Heart left ventricle (tissue), 16 donors: ENCODE measurements at regions not wholly inside any gene's neighbourhood (a gene's known extent, or its start where the extent isn't known, plus 50 kb on each side); places are given as distances from the start of the nearest gene placed in this dataset.

Source experiments
- ATAC-seq, 4 donors: fragments of 200-7000 bp; cut with Tn5 transposase; one replicate each; pipeline ENCODE4 v1.9.1; 2020 to 2022; ENCODE audit warnings: moderate library complexity in 4 of 4, mild to moderate bottlenecking in 3 of 4, moderate number of reproducible peaks in 1 of 4
- DNase-seq, 5 donors: peaks; one replicate each; pipeline ENCODE4 v3.0.0-alpha.2; 2020
- H3K27ac ChIP-seq, 12 donors: fragments of 200-600 bp; sonication (generic) in 4 of 12; one replicate each; pipeline versions ENCODE4 v1.5.0 to v1.8.0; 2016 to 2022; ENCODE audit warnings: mild to moderate bottlenecking in 2 of 12
- H3K27me3 ChIP-seq, 9 donors: fragments of 200-600 bp; sonication (generic) in 2 of 9; one replicate each; pipeline versions ENCODE4 v1.5.1 to v1.8.0; 2016 to 2022; ENCODE audit warnings: mild to moderate bottlenecking in 3 of 9
- H3K36me3 ChIP-seq, 9 donors: fragments of 200-600 bp; sonication (generic) in 2 of 9; one replicate each; pipeline versions ENCODE4 v1.5.0 to v1.8.0; 2018 to 2022; ENCODE audit warnings: mild to moderate bottlenecking in 2 of 9
- H3K4me1 ChIP-seq, 12 donors: fragments of 200-600 bp; sonication (generic) in 4 of 12; one replicate each; pipeline versions ENCODE4 v1.5.0 to v1.8.0; 2016 to 2022; ENCODE audit warnings: mild to moderate bottlenecking in 3 of 12
- H3K4me3 ChIP-seq, 12 donors: fragments of 200-600 bp; sonication (generic) in 4 of 12; one replicate each; pipeline versions ENCODE4 v1.5.0 to v1.8.0; 2017 to 2022; ENCODE audit warnings: mild to moderate bottlenecking in 9 of 12, moderate library complexity in 4 of 12
- H3K9me3 ChIP-seq, 12 donors: fragments of 200-600 bp; sonication (generic) in 4 of 12; one replicate each; pipeline versions ENCODE4 v1.5.0 to v1.8.0; 2016 to 2022; ENCODE audit warnings: mild to moderate bottlenecking in 1 of 12
- CTCF ChIP-seq, 12 donors: fragments of 200-600 bp; sonication (generic) in 4 of 12; IDR thresholded peaks; one replicate each; pipeline versions ENCODE4 v1.5.0 to v1.8.0; 2018 to 2022; ENCODE audit warnings: antibody characterized with exemption in 12 of 12, mild to moderate bottlenecking in 5 of 12
- POLR2A ChIP-seq, 2 donors: fragments of 450-650 bp; IDR thresholded peaks; one replicate each; pipeline ENCODE4 v1.6.1; 2017; ENCODE audit warnings: antibody characterized with exemption in 2 of 2, mild to moderate bottlenecking in 2 of 2, moderate library complexity in 2 of 2
- WGBS, 4 donors: extraction: QIAGEN DNeasy Blood & Tissue Kit in 2 of 4; methylation state at CpG; one replicate each; pipeline versions ENCODE4 v1.1.5 to v1.1.7; 2013 to 2018; 5-methylcytosine and 5-hydroxymethylcytosine counted together
- intact Hi-C, 10 donors: fragments of 100-400 bp; cut with DNase I; formaldehyde crosslinking; loops; one replicate each; pipeline versions ENCODE4 v1.11.1 to v1.14.2; 2022
- donor health status: ischemic (EF 13 %, LVEDD 7.1; RV severe dilation, severe dysfunction).
- donor health status: healthy with polysubstance abuse.
- donor health status: DM: no; HTN: yes; CAD: no.
- donor health status: DM: no; HTN: no; CAD: no.
- donor health status: ischemic (EF 25% LVEDD 6.9; RV normal size, moderate dysfunction).
- donor health status: ischemic (EF 25% LVEDD 5.7; RV mildly dilated, moderate dysfunction).
- donor health status: healthy.
- donor health status: DM: yes; HTN: yes; CAD: no.
- donor health status: ischemic (EF 35%, LVEDD 5.7; RV mildly dilated, moderate dysfunction).
- donor health status: nonischemic (EF 11% LVEDD 7.7; RV severe dilation, severe dysfunction).
- donor health status: DM: yes; HTN: yes; CAD: no.
- donor health status: PGD.
- donor health status: ischemic (EF 29% LVEDD 5.4; RV normal size, mild dysfunction).
- donor health status: nonischemic (EF 23%, LVEDD 6.1; RV moderate dilation, normal function).

DNA sequence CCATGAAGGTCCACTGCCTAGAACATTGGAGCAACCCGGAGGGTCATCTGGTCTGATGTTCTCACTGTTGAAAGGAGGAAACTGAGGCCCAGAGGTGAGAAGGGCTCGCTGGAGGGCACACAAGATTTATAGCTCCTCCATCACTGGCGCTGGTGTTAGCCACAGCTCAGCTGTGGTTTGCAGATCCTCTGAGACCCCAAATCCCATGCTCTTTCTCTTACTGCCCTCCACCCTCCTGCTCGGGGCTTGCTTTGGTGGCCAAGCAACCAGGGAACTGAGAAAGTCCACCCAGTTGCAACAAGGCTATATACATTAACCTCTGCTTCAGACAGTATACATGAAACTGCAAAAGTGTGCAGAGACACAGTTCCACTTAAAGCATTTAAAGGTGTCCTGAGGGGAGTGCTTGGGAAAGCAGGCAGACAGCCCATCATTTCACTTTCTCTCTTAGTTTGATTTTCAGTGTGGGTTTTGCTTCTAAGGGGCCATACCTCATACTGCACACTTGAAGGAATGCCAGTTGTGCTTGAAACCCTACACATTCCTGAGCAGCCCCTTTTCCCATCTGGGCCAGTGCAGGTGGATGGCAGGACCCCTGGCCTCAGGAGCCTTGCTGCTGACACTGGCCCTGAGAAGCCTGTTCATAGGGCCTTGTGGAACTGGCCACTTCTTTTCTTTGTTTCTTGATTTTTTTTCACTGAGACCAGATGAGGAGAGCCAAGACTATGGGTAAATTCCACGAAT is 347.6 kb downstream of the CDC5L start:
- TF ChIP-seq POLR2A (IDR thresholded peaks at IDR 0.05) = no peak
- no peak for TF ChIP-seq CTCF (IDR thresholded peaks at IDR 0.05)
- no peaks in the 10 kb centered on the region for H3K36me3 ChIP-seq
- no peaks in the 10 kb centered on the region for H3K27me3 ChIP-seq
- no peak overlapping the region for H3K4me3 ChIP-seq
- intact Hi-C loops = loop anchor here in 1 of 10 donors (5.0 kb wide), 1 partner anchor 792 kb away; no protein-coding TSS in a partner anchor
- WGBS, 4 donors = 74 to 87% (median 84%) methylated on average over 5 of the region's 5 CpGs
- H3K27ac ChIP-seq = no peak overlapping the region
- ATAC-seq (no peak), DNase-seq (no peak)
- peaks cover 0 to 14% (median 0%) of the 10 kb centered on the region in 12 donors for H3K4me1 ChIP-seq
- no peaks in the 10 kb centered on the region for H3K9me3 ChIP-seq

DNA sequence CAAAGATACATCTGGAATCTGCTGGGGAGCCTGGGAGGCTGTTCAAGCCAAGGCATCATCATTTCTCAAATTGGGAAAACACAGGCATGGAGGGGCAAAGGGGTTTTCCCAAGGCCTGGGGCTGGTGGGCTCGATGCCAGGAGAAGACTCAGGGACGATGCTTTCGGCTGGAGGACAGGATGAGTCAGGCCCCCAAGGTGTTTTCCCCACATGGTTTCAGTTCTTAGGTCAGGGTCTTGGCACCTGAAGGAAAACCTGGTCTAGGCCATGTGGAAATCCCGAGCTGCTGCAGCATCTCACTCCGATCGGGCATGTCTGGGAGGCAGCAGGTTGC is 348.1 kb downstream of the CDC5L start:
- TF ChIP-seq POLR2A (IDR thresholded peaks at IDR 0.05) = no peak
- no peak for TF ChIP-seq CTCF (IDR thresholded peaks at IDR 0.05)
- Histone ChIP-seq H3K4me3 (no peak overlapping the region), H3K36me3 (no peaks in the 10 kb centered on the region), H3K4me1 (peaks cover 0 to 14% (median 0%) of the 10 kb centered on the region in 12 donors), H3K27me3 (no peaks in the 10 kb centered on the region), H3K27ac (no peak overlapping the region), H3K9me3 (no peaks in the 10 kb centered on the region)
- no peak for DNase-seq
- intact Hi-C loops = loop anchor here in 1 of 10 donors (5.0 kb wide), 1 partner anchor 792 kb away; no protein-coding TSS in a partner anchor
- 54 to 80% (median 65%) methylated on average over 5 to 6 of the region's 6 CpGs for WGBS, 4 donors
- ATAC-seq = no peak

- Histone ChIP-seq H3K4me3 (no peak overlapping the region), H3K9me3 (no peaks in the 10 kb centered on the region), H3K36me3 (no peaks in the 10 kb centered on the region), H3K27me3 (no peaks in the 10 kb centered on the region), H3K4me1 (peaks cover 0 to 14% (median 0%) of the 10 kb centered on the region in 12 donors), H3K27ac (no peak overlapping the region)
- TF ChIP-seq CTCF (IDR thresholded peaks at IDR 0.05) (no peak), POLR2A (IDR thresholded peaks at IDR 0.05) (no peak)
- intact Hi-C loops = loop anchor here in 1 of 10 donors (5.0 kb wide), 1 partner anchor 790 kb away; no protein-coding TSS in a partner anchor
- DNase-seq = no peak
- no peak for ATAC-seq
- WGBS, 4 donors = 89 to 94% (median 92%) methylated on average over 9 of the region's 9 CpGs
Observed at GRCh38 chr6:44737341-44737740, 349.8 kb downstream of the CDC5L start.

DNA sequence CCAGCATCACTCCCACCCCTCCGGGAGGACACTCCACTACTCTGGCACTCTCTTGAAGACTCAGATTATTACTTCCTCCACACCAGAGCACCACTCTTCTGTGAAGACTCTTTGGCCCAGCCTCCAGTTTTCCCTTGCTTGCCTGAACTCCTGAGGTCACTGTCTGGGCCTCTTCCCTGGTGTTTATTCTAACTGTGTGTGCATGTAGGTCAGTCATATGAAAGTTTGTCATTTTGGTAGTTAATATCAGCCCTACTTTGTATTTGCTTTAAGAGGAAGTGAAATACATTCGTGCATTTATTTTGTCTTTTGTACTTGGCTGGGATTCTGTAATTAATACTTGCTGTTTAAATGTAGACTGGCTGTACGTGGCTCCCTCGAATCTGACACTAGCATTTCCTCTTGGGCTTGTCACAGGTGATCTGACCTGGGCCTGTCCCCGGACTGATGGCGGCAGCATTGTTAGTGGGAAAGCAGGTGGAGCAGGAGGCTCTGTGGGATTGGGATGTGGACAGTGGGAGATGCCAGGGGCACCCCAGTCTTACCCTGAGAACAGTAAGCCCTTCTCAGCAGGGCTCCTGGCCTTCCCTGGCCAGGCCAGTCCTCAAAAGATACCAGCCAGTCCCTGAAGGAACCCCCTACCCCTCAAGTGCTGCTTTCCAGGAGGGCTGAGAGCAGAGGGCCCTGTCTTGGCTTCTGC is 350.5 kb downstream of the CDC5L start:
- TF ChIP-seq CTCF (IDR thresholded peaks at IDR 0.05) = no peak
- TF ChIP-seq POLR2A (IDR thresholded peaks at IDR 0.05) = no peak

More for the DNA sequence above, 350.5 kb downstream of the CDC5L start:
- intact Hi-C loops = loop anchor here in 1 of 10 donors (5.0 kb wide), 1 partner anchor 789 kb away; no protein-coding TSS in a partner anchor
- 78 to 81% (median 80%) methylated on average over 6 of the region's 6 CpGs for WGBS, 4 donors
- ATAC-seq (peak in 1 of 4 donors; percentile 15), DNase-seq (no peak)
- no peak overlapping the region for H3K27ac ChIP-seq
- H3K27me3 ChIP-seq = no peaks in the 10 kb centered on the region
- H3K4me3 ChIP-seq = no peak overlapping the region
- no peaks in the 10 kb centered on the region for H3K9me3 ChIP-seq
- H3K36me3 ChIP-seq = no peaks in the 10 kb centered on the region
- peaks cover 0 to 14% (median 0%) of the 10 kb centered on the region in 12 donors for H3K4me1 ChIP-seq
